H54 (cell line): ENCODE measurements at regions not wholly inside any gene's neighbourhood (a gene's known extent, or its start where the extent isn't known, plus 50 kb on each side); places are given as distances from the start of the nearest gene placed in this dataset.

Source experiments
- DNase-seq: peaks from one replicate; pipeline ENCODE4 v3.0.0; 2011; ENCODE audit warnings: low spot score, mixed read lengths; ENCODE audit not compliant: insufficient read length
- FAIRE-seq: peaks from 3 replicates; lab custom pipeline; 2011; peaks lifted over from hg19 to GRCh38; lab: Jason Lieb, UNC
- POLR2A ChIP-seq: IDR thresholded peaks from 2 replicates; pipeline ENCODE4 v1.6.1; 2011; ENCODE audit warnings: low read depth, mild to moderate bottlenecking, low read length

GRCh38 chr18:10009321-10010144 is 95.7 kb downstream of the VAPA start:
- no peak for TF ChIP-seq POLR2A
- FAIRE-seq (no peak), DNase-seq (no peak)

GRCh38 chr18:10010611-10011015 is 96.8 kb downstream of the VAPA start:
- DNase-seq, result no peak
- no peak for TF ChIP-seq POLR2A
- FAIRE-seq, result no peak

GRCh38 chr18:10011061-10011460 is 97.2 kb downstream of the VAPA start:
- FAIRE-seq, result no peak
- TF ChIP-seq POLR2A, result no peak

GRCh38 chr18:10011751-10012150 is 97.9 kb downstream of the VAPA start:
- DNase-seq (no peak), FAIRE-seq (no peak)
- no peak for TF ChIP-seq POLR2A

More at GRCh38 chr18:10011061-10011460, 97.2 kb downstream of the VAPA start:
- DNase-seq, result no peak

- DNase-seq (no peak), FAIRE-seq (no peak)
- TF ChIP-seq POLR2A, result no peak
Measured at GRCh38 chr18:10012526-10012925, 98.7 kb downstream of the VAPA start.

- no peak for TF ChIP-seq POLR2A
- DNase-seq, result no peak
- no peak for FAIRE-seq
Measured at GRCh38 chr18:10013621-10014543, 100.1 kb downstream of the VAPA start.

- FAIRE-seq (no peak), DNase-seq (no peak)
- no peak for TF ChIP-seq POLR2A
Measured at GRCh38 chr18:10015288-10015701, 101.5 kb downstream of the VAPA start.

GRCh38 chr18:10015941-10016819 is 102.4 kb downstream of the VAPA start:
- DNase-seq (no peak), FAIRE-seq (no peak)
- no peak for TF ChIP-seq POLR2A

- no peak for TF ChIP-seq POLR2A
Measured at GRCh38 chr18:10017043-10017442, 103.2 kb downstream of the VAPA start.

GRCh38 chr18:10018289-10018688 is 104.5 kb downstream of the VAPA start:
- DNase-seq, result no peak
- no peak for TF ChIP-seq POLR2A
- FAIRE-seq, result no peak

More at GRCh38 chr18:10017043-10017442, 103.2 kb downstream of the VAPA start:
- no peak for DNase-seq
- no peak for FAIRE-seq

- DNase-seq, result no peak
- TF ChIP-seq POLR2A, result no peak
- no peak for FAIRE-seq
Measured at GRCh38 chr18:10020171-10020570, 106.4 kb downstream of the VAPA start.

GRCh38 chr18:10022365-10022764 is 108.5 kb downstream of the VAPA start:
- no peak for FAIRE-seq

More at GRCh38 chr18:10022365-10022764, 108.5 kb downstream of the VAPA start:
- TF ChIP-seq POLR2A, result no peak
- DNase-seq, result no peak
